Mesothelial cell of epicardium (in vitro differentiated cells): ENCODE measurements at regions not wholly inside any gene's neighbourhood (a gene's known extent, or its start where the extent isn't known, plus 50 kb on each side); places are given as distances from the start of the nearest gene placed in this dataset.

Experiments
- DNase-seq, 2 experiments: peaks; one replicate each; pipeline ENCODE4 v3.0.0; 2021; ENCODE audit warnings: low spot score in 2 of 2; ENCODE audit not compliant: unreplicated experiment in 2 of 2
- H3K27ac Mint-ChIP-seq: 2 replicates; pipeline ENCODE4 v1.8.0; 2021; ENCODE audit warnings: mixed read lengths
- H3K27me3 Mint-ChIP-seq: 2 replicates; pipeline ENCODE4 v1.8.0; 2021; ENCODE audit warnings: low read depth, mixed read lengths
- H3K36me3 Mint-ChIP-seq: 2 replicates; pipeline ENCODE4 v1.8.0; 2021; ENCODE audit warnings: mixed read lengths
- H3K4me1 Mint-ChIP-seq: 2 replicates; pipeline ENCODE4 v1.8.0; 2021; ENCODE audit warnings: mixed read lengths
- H3K4me3 Mint-ChIP-seq: 2 replicates; pipeline ENCODE4 v1.8.0; 2021; ENCODE audit warnings: mild to moderate bottlenecking, moderate library complexity, mixed read lengths
- H3K9me3 Mint-ChIP-seq: 2 replicates; pipeline ENCODE4 v1.8.0; 2021; ENCODE audit warnings: mixed read lengths
- CTCF ChIP-seq: fragments of 200-600 bp; sonication (generic); IDR thresholded peaks from one replicate; pipeline ENCODE4 v1.5.0; 2021; ENCODE audit warnings: antibody characterized with exemption; ENCODE audit not compliant: unreplicated experiment

GRCh38 chr6:23114812-23115504, 545.6 kb downstream of the HDGFL1 start:
- Mint-ChIP-seq H3K9me3 (peaks cover 50% of the 10 kb centered on the region), H3K27me3 (no peaks in the 10 kb centered on the region), H3K4me1 (peaks cover 3% of the 10 kb centered on the region), H3K4me3 (no peak overlapping the region), H3K27ac (no peak overlapping the region), H3K36me3 (peaks cover 6% of the 10 kb centered on the region)
- no peak for DNase-seq
- TF ChIP-seq CTCF = no peak

GRCh38 chr6:23137611-23138010, 568.2 kb downstream of the HDGFL1 start:
- TF ChIP-seq CTCF = no peak
- peaks cover 30% of the 10 kb centered on the region for H3K9me3 Mint-ChIP-seq
- H3K27ac Mint-ChIP-seq = no peak overlapping the region
- DNase-seq = no peak
- H3K4me3 Mint-ChIP-seq = no peak overlapping the region
- peaks cover 12% of the 10 kb centered on the region for H3K4me1 Mint-ChIP-seq
- no peaks in the 10 kb centered on the region for H3K27me3 Mint-ChIP-seq
- H3K36me3 Mint-ChIP-seq = peaks cover 7% of the 10 kb centered on the region

GRCh38 chr6:23140871-23141270, 571.5 kb downstream of the HDGFL1 start:
- no peak for DNase-seq
- Mint-ChIP-seq H3K27ac (no peak overlapping the region), H3K4me3 (no peak overlapping the region), H3K36me3 (peaks cover 1% of the 10 kb centered on the region), H3K4me1 (peaks cover 16% of the 10 kb centered on the region), H3K9me3 (peaks cover 8% of the 10 kb centered on the region), H3K27me3 (no peaks in the 10 kb centered on the region)
- no peak for TF ChIP-seq CTCF

- Mint-ChIP-seq H3K27ac (no peak overlapping the region), H3K4me1 (peaks cover 7% of the 10 kb centered on the region)
Measured at GRCh38 chr6:23145781-23146180, 576.4 kb downstream of the HDGFL1 start.

GRCh38 chr6:23154159-23154558, 584.8 kb downstream of the HDGFL1 start:
- Mint-ChIP-seq H3K27ac (no peak overlapping the region), H3K9me3 (peaks cover 11% of the 10 kb centered on the region), H3K36me3 (peaks cover 2% of the 10 kb centered on the region), H3K4me3 (no peak overlapping the region), H3K4me1 (no peaks in the 10 kb centered on the region), H3K27me3 (no peaks in the 10 kb centered on the region)
- no peak for TF ChIP-seq CTCF
- no peak for DNase-seq

More at GRCh38 chr6:23145781-23146180, 576.4 kb downstream of the HDGFL1 start:
- H3K36me3 Mint-ChIP-seq = no peaks in the 10 kb centered on the region
- no peak for TF ChIP-seq CTCF
- no peaks in the 10 kb centered on the region for H3K9me3 Mint-ChIP-seq
- no peak overlapping the region for H3K4me3 Mint-ChIP-seq
- H3K27me3 Mint-ChIP-seq = no peaks in the 10 kb centered on the region
- no peak for DNase-seq
